ENCODE measurements at regions not wholly inside any gene's neighbourhood (a gene's known extent, or its start where the extent isn't known, plus 50 kb on each side); places are given as distances from the start of the nearest gene placed in this dataset.

GRCh38 chrX:23187819-23188218 lies 146.8 kb upstream of the PTCHD1 start:
- Mint-ChIP-seq H3K27ac (no peak overlapping the region), H3K4me3 (no peak overlapping the region), H3K9me3 (peaks cover 25% of the 10 kb centered on the region), H3K36me3 (no peaks in the 10 kb centered on the region), H3K27me3 (ENCODE audit: low read depth) (no peaks in the 10 kb centered on the region), H3K4me1 (no peaks in the 10 kb centered on the region)
- TF ChIP-seq CTCF (IDR thresholded peaks at IDR 0.05; ENCODE audit: unreplicated experiment) = no peak
- DNase-seq (ENCODE audit: low spot score in 2 of 2, unreplicated experiment in 2 of 2) = no peak

- H3K9me3 Mint-ChIP-seq = peaks cover 26% of the 10 kb centered on the region
- no peak for DNase-seq (ENCODE audit: low spot score in 2 of 2, unreplicated experiment in 2 of 2)
- no peaks in the 10 kb centered on the region for H3K4me1 Mint-ChIP-seq
- H3K4me3 Mint-ChIP-seq = no peak overlapping the region
- no peak for TF ChIP-seq CTCF (IDR thresholded peaks at IDR 0.05; ENCODE audit: unreplicated experiment)
- H3K27ac Mint-ChIP-seq = no peak overlapping the region
- no peaks in the 10 kb centered on the region for H3K27me3 Mint-ChIP-seq (ENCODE audit: low read depth)
- H3K36me3 Mint-ChIP-seq = no peaks in the 10 kb centered on the region
Measured at GRCh38 chrX:23194885-23195554, 139.6 kb upstream of the PTCHD1 start.

GRCh38 chrX:23195761-23196160 lies 138.9 kb upstream of the PTCHD1 start:
- TF ChIP-seq CTCF (IDR thresholded peaks at IDR 0.05; ENCODE audit: unreplicated experiment) = no peak
- Mint-ChIP-seq H3K27me3 (ENCODE audit: low read depth) (no peaks in the 10 kb centered on the region), H3K9me3 (peaks cover 25% of the 10 kb centered on the region), H3K4me1 (no peaks in the 10 kb centered on the region), H3K36me3 (no peaks in the 10 kb centered on the region), H3K27ac (no peak overlapping the region), H3K4me3 (no peak overlapping the region)
- no peak for DNase-seq (ENCODE audit: low spot score in 2 of 2, unreplicated experiment in 2 of 2)

- H3K9me3 Mint-ChIP-seq = peaks cover 15% of the 10 kb centered on the region
- no peaks in the 10 kb centered on the region for H3K36me3 Mint-ChIP-seq
- no peak overlapping the region for H3K27ac Mint-ChIP-seq
- H3K27me3 Mint-ChIP-seq (ENCODE audit: low read depth) = no peaks in the 10 kb centered on the region
- TF ChIP-seq CTCF (IDR thresholded peaks at IDR 0.05; ENCODE audit: unreplicated experiment) = no peak
- DNase-seq (ENCODE audit: low spot score in 2 of 2, unreplicated experiment in 2 of 2) = no peak
- H3K4me3 Mint-ChIP-seq = no peak overlapping the region
- no peaks in the 10 kb centered on the region for H3K4me1 Mint-ChIP-seq
Measured at GRCh38 chrX:23201706-23202105, 132.9 kb upstream of the PTCHD1 start.

- no peak for DNase-seq (ENCODE audit: low spot score in 2 of 2, unreplicated experiment in 2 of 2)
- TF ChIP-seq CTCF (IDR thresholded peaks at IDR 0.05; ENCODE audit: unreplicated experiment) = no peak
- Mint-ChIP-seq H3K36me3 (no peaks in the 10 kb centered on the region), H3K4me1 (no peaks in the 10 kb centered on the region), H3K9me3 (peaks cover 17% of the 10 kb centered on the region), H3K27me3 (ENCODE audit: low read depth) (no peaks in the 10 kb centered on the region), H3K27ac (no peak overlapping the region), H3K4me3 (no peak overlapping the region)
Measured at GRCh38 chrX:23202326-23202725, 132.3 kb upstream of the PTCHD1 start.

- H3K4me1 Mint-ChIP-seq = no peaks in the 10 kb centered on the region
- no peak for DNase-seq (ENCODE audit: low spot score in 2 of 2, unreplicated experiment in 2 of 2)
- no peak overlapping the region for H3K4me3 Mint-ChIP-seq
- no peaks in the 10 kb centered on the region for H3K27me3 Mint-ChIP-seq (ENCODE audit: low read depth)
- H3K9me3 Mint-ChIP-seq = peaks cover 18% of the 10 kb centered on the region
- no peak overlapping the region for H3K27ac Mint-ChIP-seq
- TF ChIP-seq CTCF (IDR thresholded peaks at IDR 0.05; ENCODE audit: unreplicated experiment) = no peak
- H3K36me3 Mint-ChIP-seq = no peaks in the 10 kb centered on the region
Measured at GRCh38 chrX:23223169-23223568, 111.5 kb upstream of the PTCHD1 start.
